HCT116 (cell line): ENCODE measurements at regions not wholly inside any gene's neighbourhood (a gene's known extent, or its start where the extent isn't known, plus 50 kb on each side); places are given as distances from the start of the nearest gene placed in this dataset.

Source experiments
- ATAC-seq: fragments of 200-7000 bp; cut with Tn5 transposase; 2 replicates; pipeline ENCODE4 v1.9.1; 2020; ENCODE audit warnings: mild to moderate bottlenecking, moderate library complexity
- BruUV-seq: library from RNA; stranded (reverse); fragments of 400-500 nt; replicated peaks from 2 replicates; lab custom pipeline; 2021; lab: Mats Ljungman, UMichigan
- CTCF ChIA-PET: fragments of 300-600 bp; sonication (Branson Sonifier 250); formaldehyde crosslinking; loops from one replicate; lab custom pipeline; 2021; ENCODE audit warnings: antibody characterized with exemption; lab: Charles Lee
- POLR2A ChIA-PET: fragments of 300-600, 350-600 bp; sonication (Branson Sonifier 250); formaldehyde crosslinking; loops from one replicate; lab custom pipeline; 2021; ENCODE audit warnings: antibody characterized with exemption; lab: Charles Lee
- RAD21 ChIA-PET, 2 experiments: fragments of 300-600 bp; sonication (Branson Sonifier 250); formaldehyde crosslinking; loops; one replicate each; lab custom pipeline; 2023; ENCODE audit warnings: low total read pairs in 2 of 2; ENCODE audit not compliant: uncharacterized antibody in 2 of 2, unreplicated experiment in 2 of 2, low non-redundant PET in 1 of 2; lab: Charles Lee
- DNase-seq: peaks from one replicate; pipeline ENCODE4 v3.0.0-alpha.2; 2010; ENCODE audit warnings: low read depth, low spot score
- H2AFZ ChIP-seq: fragments of 200-600 bp; shearing (Covaris generic), sonication (generic); 2 replicates; pipeline ENCODE4 v1.6.1; 2017; ENCODE audit warnings: low read depth, mixed run types, mixed read lengths, antibody characterized with exemption, low read length; ENCODE audit not compliant: poor library complexity, severe bottlenecking
- H3K27ac ChIP-seq: 2 replicates; pipeline ENCODE4 v1.5.1; 2012; ENCODE audit warnings: low read depth, low read length
- H3K27me3 ChIP-seq: fragments of 200-600 bp; sonication (generic); 2 replicates; pipeline ENCODE4 v1.6.1; 2016; ENCODE audit warnings: mixed run types, low read length, mixed read lengths; ENCODE audit not compliant: insufficient read depth
- H3K36me3 ChIP-seq, 2 experiments: fragments of 200-500 bp in 1 of 2; fragments of 200-600 bp in 1 of 2; sonication (Bioruptor generic) in 1 of 2; sonication (generic) in 1 of 2; 2 replicates each; pipeline versions ENCODE4 v1.5.1 to v1.6.1; 2014 to 2016; ENCODE audit warnings: low read length in 2 of 2, inconsistent platforms in 1 of 2, mixed read lengths in 1 of 2, mixed run types in 1 of 2; ENCODE audit not compliant: insufficient read depth in 2 of 2, control insufficient read depth in 1 of 2
- H3K4me1 ChIP-seq, 2 experiments: fragments of 200-600 bp in 1 of 2; sonication (generic) in 1 of 2; 2 replicates each; pipeline versions ENCODE4 v1.5.1 to v1.6.1; 2012 to 2017; ENCODE audit warnings: low read length in 2 of 2, inconsistent platforms in 1 of 2, mild to moderate bottlenecking in 1 of 2, mixed read lengths in 1 of 2, mixed run types in 1 of 2, moderate library complexity in 1 of 2; ENCODE audit not compliant: insufficient read depth in 2 of 2, control insufficient read depth in 1 of 2
- H3K4me2 ChIP-seq: fragments of 200-600 bp; sonication (generic); 2 replicates; pipeline ENCODE4 v1.6.1; 2017; ENCODE audit warnings: mixed run types, low read length, mixed read lengths
- H3K4me3 ChIP-seq, 2 experiments: fragments of 200-600 bp in 1 of 2; sonication (generic) in 1 of 2; replicated peaks in 1 of 2; 2 replicates each; pipeline ENCODE4 v1.5.1; 2011 to 2016; ENCODE audit warnings: low read length in 2 of 2, control low read depth in 1 of 2, low read depth in 1 of 2, mild to moderate bottlenecking in 1 of 2, mixed read lengths in 1 of 2, mixed run types in 1 of 2
- H3K79me2 ChIP-seq: fragments of 200-600 bp; sonication (generic); 2 replicates; pipeline ENCODE4 v1.6.1; 2017; ENCODE audit warnings: mild to moderate bottlenecking, mixed run types, low read length, moderate library complexity, mixed read lengths; ENCODE audit not compliant: insufficient read depth
- H3K9ac ChIP-seq: fragments of 200-600 bp; sonication (generic); 2 replicates; pipeline ENCODE4 v1.6.1; 2016; ENCODE audit warnings: low read length, mixed read lengths
- H3K9me2 ChIP-seq: fragments of 200-600 bp; sonication (generic), shearing (Covaris generic); 2 replicates; pipeline ENCODE4 v1.6.1; 2017; ENCODE audit warnings: mixed run types, mild to moderate bottlenecking, moderate library complexity; ENCODE audit not compliant: insufficient read depth
- H3K9me3 ChIP-seq, 2 experiments: fragments of 200-500 bp in 1 of 2; fragments of 200-600 bp in 1 of 2; sonication (Bioruptor generic) in 1 of 2; sonication (generic) in 1 of 2; 2 replicates each; pipeline ENCODE4 v1.6.1; 2014 to 2017; ENCODE audit warnings: low read length in 2 of 2, mixed read lengths in 2 of 2, inconsistent platforms in 1 of 2, low read depth in 1 of 2, mild to moderate bottlenecking in 1 of 2, mixed run types in 1 of 2, moderate library complexity in 1 of 2; ENCODE audit not compliant: control insufficient read depth in 1 of 2, insufficient read depth in 1 of 2
- H4K20me1 ChIP-seq: fragments of 200-600 bp; sonication (generic), shearing (Covaris generic); 2 replicates; pipeline ENCODE4 v1.6.1; 2017; ENCODE audit warnings: mixed run types, mild to moderate bottlenecking, moderate library complexity; ENCODE audit not compliant: insufficient read depth
- CBX3 ChIP-seq: IDR thresholded peaks from 2 replicates; pipeline ENCODE4 v1.6.1; 2012; ENCODE audit warnings: low read depth
- CEBPB ChIP-seq: IDR thresholded peaks from 2 replicates; pipeline ENCODE4 v1.6.1; 2012; ENCODE audit warnings: low read depth
- ELF1 ChIP-seq: IDR thresholded peaks from 2 replicates; pipeline ENCODE4 v1.6.1; 2012; ENCODE audit warnings: low read depth, borderline replicate concordance
- EZH2 ChIP-seq: fragments of 200-600 bp; sonication (generic); IDR thresholded peaks from 2 replicates; pipeline ENCODE4 v1.6.1; 2017; ENCODE audit warnings: antibody characterized with exemption, mixed run types
- EZH2phosphoT487 ChIP-seq: fragments of 200-600 bp; IDR thresholded peaks from 2 replicates; pipeline ENCODE4 v1.6.1; 2018; ENCODE audit warnings: antibody characterized with exemption, borderline replicate concordance
- JUND ChIP-seq: IDR thresholded peaks from 2 replicates; pipeline ENCODE4 v1.6.1; 2012
- POLR2A ChIP-seq: IDR thresholded peaks from 2 replicates; pipeline ENCODE4 v1.7.0; 2011; ENCODE audit warnings: borderline replicate concordance; ENCODE audit not compliant: insufficient read depth, insufficient read length; ENCODE audit errors: extremely low read depth
- POLR2AphosphoS5 ChIP-seq: IDR thresholded peaks from 2 replicates; pipeline ENCODE4 v1.6.1; 2011; ENCODE audit warnings: mild to moderate bottlenecking, low read depth, low read length, moderate library complexity
- RAD21 ChIP-seq: IDR thresholded peaks from 2 replicates; pipeline ENCODE4 v1.6.1; 2012; ENCODE audit warnings: low read depth, mild to moderate bottlenecking
- SIN3A ChIP-seq: IDR thresholded peaks from 2 replicates; pipeline ENCODE4 v1.6.1; 2012; ENCODE audit warnings: low read depth
- SP1 ChIP-seq: IDR thresholded peaks from 2 replicates; pipeline ENCODE4 v1.6.1; 2012; ENCODE audit warnings: low read depth
- YY1 ChIP-seq: IDR thresholded peaks from 2 replicates; pipeline ENCODE4 v1.6.1; 2011; ENCODE audit warnings: low read length, low read depth, moderate library complexity, mild to moderate bottlenecking; ENCODE audit not compliant: insufficient replicate concordance; ENCODE audit errors: extremely low read depth
- ZNF274 ChIP-seq: fragments of 200-500 bp; sonication (Bioruptor generic); IDR thresholded peaks from 2 replicates; pipeline ENCODE4 v1.6.1; 2014; ENCODE audit warnings: mild to moderate bottlenecking, low read depth, low read length, inconsistent platforms
- intact Hi-C: fragments of 100-400 bp; cut with micrococcal nuclease; formaldehyde crosslinking; loops from 2 replicates; pipeline ENCODE4 v1.10.0; 2022
- TF ChIP-seq, protein P1 (sequence below): IDR thresholded peaks from 2 replicates; pipeline ENCODE4 v1.6.1; 2011; ENCODE audit warnings: mild to moderate bottlenecking, low read length, moderate library complexity; ENCODE audit not compliant: insufficient replicate concordance; ENCODE audit errors: extremely low read depth
- TF ChIP-seq, protein P2 (sequence below): IDR thresholded peaks from 2 replicates; pipeline ENCODE4 v1.6.1; 2012
- TF ChIP-seq, protein P3 (sequence below), 3 experiments: fragments of 200-600 bp in 1 of 3; sonication (generic) in 1 of 3; IDR thresholded peaks in 2 of 3; conservative IDR thresholded peaks in 1 of 3; 2 replicates each; pipeline ENCODE4 v1.5.1; 2012 to 2017; ENCODE audit warnings: low read depth in 2 of 3, low read length in 2 of 3, antibody characterized with exemption in 1 of 3, borderline replicate concordance in 1 of 3, control low read depth in 1 of 3, mild to moderate bottlenecking in 1 of 3, mixed read lengths in 1 of 3, mixed run types in 1 of 3, moderate library complexity in 1 of 3; ENCODE audit not compliant: insufficient read depth in 1 of 3

DNA sequence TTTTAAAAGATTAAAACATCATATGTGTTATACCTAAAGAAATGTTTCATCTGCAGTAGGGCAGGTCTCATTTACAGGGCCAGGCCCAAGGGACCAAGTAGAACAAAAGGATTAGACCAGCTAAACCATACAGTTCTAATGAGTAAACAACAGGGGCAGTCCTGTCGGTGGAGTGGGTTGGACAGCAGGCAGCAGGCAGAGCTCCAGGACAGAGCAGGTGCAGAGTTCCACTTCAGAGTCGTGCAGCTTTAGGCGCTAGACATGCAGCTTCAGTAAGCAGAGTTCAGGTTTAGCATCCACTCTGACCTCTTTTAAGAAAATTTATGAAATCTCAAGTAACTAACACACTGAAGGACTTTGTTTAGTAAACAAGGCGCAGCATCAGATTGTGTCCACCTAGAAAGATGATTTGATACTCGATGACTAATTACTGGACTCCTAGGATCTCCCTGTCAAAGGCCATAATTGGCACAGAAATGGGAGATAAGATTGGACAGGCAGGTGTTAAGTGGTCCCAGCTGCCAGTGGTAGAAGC lies 487.7 kb upstream of the INTU start (continued):
- TF ChIP-seq RAD21: no peak
- TF ChIP-seq CBX3: no peak
- no peak for TF ChIP-seq ZNF274
- no peak for TF ChIP-seq POLR2A
- TF ChIP-seq ELF1: no peak

DNA sequence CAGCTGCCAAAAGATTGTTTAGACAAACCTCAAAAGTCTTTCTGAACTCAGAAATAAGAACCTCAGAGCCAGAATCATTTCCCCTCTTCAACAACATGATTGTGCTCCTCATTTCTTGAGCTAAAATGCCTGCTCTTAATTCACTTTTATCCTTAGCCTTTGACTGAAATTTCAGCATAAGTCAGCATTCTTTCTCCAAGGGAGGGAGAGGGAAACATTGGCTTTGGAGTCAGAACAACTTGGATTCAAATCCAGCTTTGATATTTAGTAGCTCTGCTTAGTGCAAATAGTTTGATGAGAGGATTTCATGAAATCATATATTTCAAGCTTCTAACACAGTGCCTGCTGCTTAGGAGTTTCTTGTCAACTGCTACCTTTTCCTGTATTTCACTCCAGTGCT lies 484.6 kb upstream of the INTU start:
- no peak overlapping the region for H2AFZ ChIP-seq
- intact Hi-C loops: no loop called here
- H3K4me2 ChIP-seq: no peak overlapping the region
- no peaks in the 10 kb centered on the region for H4K20me1 ChIP-seq
- DNase-seq: no peak
- ChIA-PET POLR2A (no interaction called here), RAD21 (no interaction called here), CTCF (no interaction called here)
- ATAC-seq: no peak
- no peak overlapping the region for H3K27ac ChIP-seq
- no peak overlapping the region for H3K4me3 ChIP-seq
- no peaks in the 10 kb centered on the region for H3K79me2 ChIP-seq
- no peaks in the 10 kb centered on the region; a peak in 1 of 4 replicates for H3K9me3 ChIP-seq
- no peak overlapping the region for H3K9ac ChIP-seq
- no TSS peak for BruUV-seq
- no peaks in the 10 kb centered on the region for H3K36me3 ChIP-seq
- TF ChIP-seq EZH2phosphoT487 (no peak), SP1 (no peak), ZNF274 (no peak), YY1 (no peak), POLR2AphosphoS5 (no peak), JUND (no peak), SIN3A (no peak), CBX3 (no peak), EZH2 (no peak), CEBPB (no peak), RAD21 (no peak)
- TF ChIP-seq, protein P1, sequence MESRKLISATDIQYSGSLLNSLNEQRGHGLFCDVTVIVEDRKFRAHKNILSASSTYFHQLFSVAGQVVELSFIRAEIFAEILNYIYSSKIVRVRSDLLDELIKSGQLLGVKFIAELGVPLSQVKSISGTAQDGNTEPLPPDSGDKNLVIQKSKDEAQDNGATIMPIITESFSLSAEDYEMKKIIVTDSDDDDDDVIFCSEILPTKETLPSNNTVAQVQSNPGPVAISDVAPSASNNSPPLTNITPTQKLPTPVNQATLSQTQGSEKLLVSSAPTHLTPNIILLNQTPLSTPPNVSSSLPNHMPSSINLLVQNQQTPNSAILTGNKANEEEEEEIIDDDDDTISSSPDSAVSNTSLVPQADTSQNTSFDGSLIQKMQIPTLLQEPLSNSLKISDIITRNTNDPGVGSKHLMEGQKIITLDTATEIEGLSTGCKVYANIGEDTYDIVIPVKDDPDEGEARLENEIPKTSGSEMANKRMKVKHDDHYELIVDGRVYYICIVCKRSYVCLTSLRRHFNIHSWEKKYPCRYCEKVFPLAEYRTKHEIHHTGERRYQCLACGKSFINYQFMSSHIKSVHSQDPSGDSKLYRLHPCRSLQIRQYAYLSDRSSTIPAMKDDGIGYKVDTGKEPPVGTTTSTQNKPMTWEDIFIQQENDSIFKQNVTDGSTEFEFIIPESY: no peak
- TF ChIP-seq, protein P2, sequence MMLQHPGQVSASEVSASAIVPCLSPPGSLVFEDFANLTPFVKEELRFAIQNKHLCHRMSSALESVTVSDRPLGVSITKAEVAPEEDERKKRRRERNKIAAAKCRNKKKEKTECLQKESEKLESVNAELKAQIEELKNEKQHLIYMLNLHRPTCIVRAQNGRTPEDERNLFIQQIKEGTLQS: no peak
- TF ChIP-seq, protein P3, sequence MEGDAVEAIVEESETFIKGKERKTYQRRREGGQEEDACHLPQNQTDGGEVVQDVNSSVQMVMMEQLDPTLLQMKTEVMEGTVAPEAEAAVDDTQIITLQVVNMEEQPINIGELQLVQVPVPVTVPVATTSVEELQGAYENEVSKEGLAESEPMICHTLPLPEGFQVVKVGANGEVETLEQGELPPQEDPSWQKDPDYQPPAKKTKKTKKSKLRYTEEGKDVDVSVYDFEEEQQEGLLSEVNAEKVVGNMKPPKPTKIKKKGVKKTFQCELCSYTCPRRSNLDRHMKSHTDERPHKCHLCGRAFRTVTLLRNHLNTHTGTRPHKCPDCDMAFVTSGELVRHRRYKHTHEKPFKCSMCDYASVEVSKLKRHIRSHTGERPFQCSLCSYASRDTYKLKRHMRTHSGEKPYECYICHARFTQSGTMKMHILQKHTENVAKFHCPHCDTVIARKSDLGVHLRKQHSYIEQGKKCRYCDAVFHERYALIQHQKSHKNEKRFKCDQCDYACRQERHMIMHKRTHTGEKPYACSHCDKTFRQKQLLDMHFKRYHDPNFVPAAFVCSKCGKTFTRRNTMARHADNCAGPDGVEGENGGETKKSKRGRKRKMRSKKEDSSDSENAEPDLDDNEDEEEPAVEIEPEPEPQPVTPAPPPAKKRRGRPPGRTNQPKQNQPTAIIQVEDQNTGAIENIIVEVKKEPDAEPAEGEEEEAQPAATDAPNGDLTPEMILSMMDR (IDR thresholded peaks at IDR 0.05 in 2 of 3, conservative IDR thresholded peaks at IDR 0.05 in 1 of 3; ENCODE audit: borderline replicate concordance in 1 of 3, insufficient read depth in 1 of 3, low read depth in 2 of 3, low read length in 2 of 3): no peak
- no peaks in the 10 kb centered on the region for H3K27me3 ChIP-seq
- no peaks in the 10 kb centered on the region for H3K4me1 ChIP-seq
- H3K9me2 ChIP-seq: no peaks in the 10 kb centered on the region
